Left ventricle myocardium inferior (tissue), 1 donor: ENCODE measurements at regions not wholly inside any gene's neighbourhood (a gene's known extent, or its start where the extent isn't known, plus 50 kb on each side); places are given as distances from the start of the nearest gene placed in this dataset.

Source experiments
- DNase-seq: peaks from one replicate; pipeline ENCODE4 v3.0.0-alpha.2; 2020
- H3K27ac ChIP-seq: fragments of 200-600 bp; replicated peaks from 2 replicates; pipeline ENCODE4 v1.8.0; 2021
- H3K27me3 ChIP-seq: fragments of 200-600 bp; 2 replicates; pipeline ENCODE4 v1.8.0; 2021; ENCODE audit warnings: low read depth
- H3K36me3 ChIP-seq: fragments of 200-600 bp; 2 replicates; pipeline ENCODE4 v1.8.0; 2021
- H3K4me1 ChIP-seq: fragments of 200-600 bp; 2 replicates; pipeline ENCODE4 v1.8.0; 2021
- H3K4me3 ChIP-seq: fragments of 200-600 bp; 2 replicates; pipeline ENCODE4 v1.8.0; 2021; ENCODE audit warnings: mild to moderate bottlenecking, moderate library complexity
- H3K9me3 ChIP-seq: fragments of 200-600 bp; replicated peaks from 2 replicates; pipeline ENCODE4 v1.8.0; 2021
- intact Hi-C: fragments of 100-400 bp; cut with micrococcal nuclease; formaldehyde crosslinking; loops from one replicate; pipeline ENCODE4 v1.11.0; 2022
- TF ChIP-seq, protein P1 (sequence below): fragments of 200-600 bp; IDR thresholded peaks from 2 replicates; pipeline ENCODE4 v1.8.0; 2021; ENCODE audit warnings: antibody characterized with exemption, mild to moderate bottlenecking, borderline replicate concordance
- donor health status: DM: no; HTN: yes; CAD: no; lungs with severe emphysema.

GRCh38 chr1:208523007-208523406, 278.8 kb upstream of the PLXNA2 start:
- H3K36me3 ChIP-seq = no peaks in the 10 kb centered on the region
- no peaks in the 10 kb centered on the region for H3K27me3 ChIP-seq
- no peak overlapping the region for H3K27ac ChIP-seq
- H3K9me3 ChIP-seq = no peaks in the 10 kb centered on the region
- no peaks in the 10 kb centered on the region for H3K4me1 ChIP-seq
- no peak for DNase-seq
- H3K4me3 ChIP-seq = no peak overlapping the region
- TF ChIP-seq, protein P1, sequence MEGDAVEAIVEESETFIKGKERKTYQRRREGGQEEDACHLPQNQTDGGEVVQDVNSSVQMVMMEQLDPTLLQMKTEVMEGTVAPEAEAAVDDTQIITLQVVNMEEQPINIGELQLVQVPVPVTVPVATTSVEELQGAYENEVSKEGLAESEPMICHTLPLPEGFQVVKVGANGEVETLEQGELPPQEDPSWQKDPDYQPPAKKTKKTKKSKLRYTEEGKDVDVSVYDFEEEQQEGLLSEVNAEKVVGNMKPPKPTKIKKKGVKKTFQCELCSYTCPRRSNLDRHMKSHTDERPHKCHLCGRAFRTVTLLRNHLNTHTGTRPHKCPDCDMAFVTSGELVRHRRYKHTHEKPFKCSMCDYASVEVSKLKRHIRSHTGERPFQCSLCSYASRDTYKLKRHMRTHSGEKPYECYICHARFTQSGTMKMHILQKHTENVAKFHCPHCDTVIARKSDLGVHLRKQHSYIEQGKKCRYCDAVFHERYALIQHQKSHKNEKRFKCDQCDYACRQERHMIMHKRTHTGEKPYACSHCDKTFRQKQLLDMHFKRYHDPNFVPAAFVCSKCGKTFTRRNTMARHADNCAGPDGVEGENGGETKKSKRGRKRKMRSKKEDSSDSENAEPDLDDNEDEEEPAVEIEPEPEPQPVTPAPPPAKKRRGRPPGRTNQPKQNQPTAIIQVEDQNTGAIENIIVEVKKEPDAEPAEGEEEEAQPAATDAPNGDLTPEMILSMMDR = no peak
- intact Hi-C loops = no loop called here

DNA sequence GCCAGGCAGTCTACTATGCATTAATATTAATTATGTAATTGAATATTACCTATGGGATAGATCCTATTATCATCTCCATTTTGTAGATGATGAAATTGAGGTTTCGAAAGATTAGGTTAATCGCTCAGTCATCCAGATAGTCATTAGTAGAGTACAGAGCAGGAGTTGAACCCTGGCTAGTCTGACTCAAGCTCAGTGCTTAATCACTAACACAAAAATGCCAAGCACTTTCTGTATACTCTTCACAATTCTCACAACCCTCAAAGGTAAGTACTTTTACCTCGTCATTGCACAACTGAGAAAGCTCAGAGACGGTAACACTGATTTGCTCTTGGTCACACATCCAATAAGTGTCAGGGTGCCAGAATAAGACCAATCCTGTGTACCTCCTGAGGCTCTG, 280.2 kb upstream of the PLXNA2 start:
- no peak for DNase-seq
- Histone ChIP-seq H3K27me3 (peaks cover under 1% of the 10 kb centered on the region), H3K27ac (no peak overlapping the region), H3K4me3 (no peak overlapping the region), H3K36me3 (no peaks in the 10 kb centered on the region), H3K9me3 (no peaks in the 10 kb centered on the region), H3K4me1 (peaks cover 4% of the 10 kb centered on the region)
- TF ChIP-seq, protein P1 = no peak
- intact Hi-C loops = no loop called here

DNA sequence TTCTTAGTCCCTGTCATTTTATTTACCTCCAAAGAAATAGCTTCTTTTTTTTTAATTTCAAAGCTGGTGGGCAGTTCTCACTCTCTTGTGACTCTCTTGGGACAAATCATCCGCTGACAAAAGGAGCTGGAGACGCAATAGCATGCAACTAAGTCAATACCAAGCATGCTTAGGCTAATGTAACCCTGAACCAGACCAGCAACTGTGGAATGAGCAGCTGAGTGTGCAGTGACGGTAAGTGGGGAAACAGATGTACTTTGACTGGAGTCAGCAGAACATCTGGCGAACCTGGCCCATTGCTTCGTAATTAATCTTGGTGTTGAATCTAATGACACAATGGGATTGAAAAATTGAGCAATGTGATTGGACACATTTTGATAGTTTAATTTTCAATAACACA, 280.7 kb upstream of the PLXNA2 start:
- DNase-seq = no peak
- Histone ChIP-seq H3K9me3 (no peaks in the 10 kb centered on the region), H3K4me3 (no peak overlapping the region), H3K36me3 (no peaks in the 10 kb centered on the region), H3K27me3 (peaks cover 6% of the 10 kb centered on the region), H3K27ac (no peak overlapping the region), H3K4me1 (peaks cover 4% of the 10 kb centered on the region)
- intact Hi-C loops = no loop called here
- TF ChIP-seq, protein P1 = no peak

DNA sequence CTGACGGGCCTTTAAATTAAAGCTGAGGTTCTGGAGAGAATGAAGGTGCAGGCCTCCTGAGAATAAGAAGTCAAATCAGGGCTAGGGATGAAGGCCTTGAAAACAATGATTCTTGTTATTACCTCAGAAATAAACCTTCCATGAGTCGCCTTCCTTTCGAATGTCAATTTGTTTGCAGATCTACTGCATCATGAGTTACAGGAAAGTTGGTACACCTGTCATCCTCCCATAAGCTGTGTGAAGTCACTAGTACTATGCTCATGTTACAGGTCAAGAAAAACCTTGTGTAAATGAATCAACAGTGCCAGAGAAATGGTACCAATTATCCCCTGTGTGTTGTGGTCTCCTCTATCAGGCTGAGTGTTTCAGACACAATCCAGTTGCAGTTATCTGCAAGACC, 281.2 kb upstream of the PLXNA2 start:
- Histone ChIP-seq H3K4me1 (peaks cover 4% of the 10 kb centered on the region), H3K4me3 (no peak overlapping the region), H3K27me3 (peaks cover 11% of the 10 kb centered on the region), H3K9me3 (no peaks in the 10 kb centered on the region), H3K36me3 (no peaks in the 10 kb centered on the region), H3K27ac (no peak overlapping the region)
- intact Hi-C loops = no loop called here
- TF ChIP-seq, protein P1 = no peak
- DNase-seq = no peak

GRCh38 chr1:208526613-208527125, 282.5 kb upstream of the PLXNA2 start:
- Histone ChIP-seq H3K4me1 (peaks cover 4% of the 10 kb centered on the region), H3K4me3 (no peak overlapping the region), H3K9me3 (no peaks in the 10 kb centered on the region), H3K27me3 (peaks cover 11% of the 10 kb centered on the region), H3K27ac (no peak overlapping the region), H3K36me3 (no peaks in the 10 kb centered on the region)
- TF ChIP-seq, protein P1 = no peak
- DNase-seq = no peak
- intact Hi-C loops = no loop called here
